H9 (cell line): ENCODE measurements at regions not wholly inside any gene's neighbourhood (a gene's known extent, or its start where the extent isn't known, plus 50 kb on each side); places are given as distances from the start of the nearest gene placed in this dataset.

Experiments
- DNase-seq: peaks from one replicate; pipeline ENCODE4 v3.0.0-alpha.2; 2017
- H2AFZ ChIP-seq: one replicate; pipeline ENCODE4 v1.6.1; 2013; ENCODE audit warnings: mild to moderate bottlenecking, low read length, control low read depth, moderate library complexity
- H2AK5ac ChIP-seq: 2 replicates; pipeline ENCODE4 v1.6.1; 2013; ENCODE audit warnings: low read length, control low read depth, mixed read lengths; ENCODE audit not compliant: insufficient read length
- H2BK120ac ChIP-seq: one replicate; pipeline ENCODE4 v1.6.1; 2013; ENCODE audit warnings: low read depth, mild to moderate bottlenecking, low read length, control low read depth, inconsistent platforms; ENCODE audit not compliant: poor library complexity, severe bottlenecking
- H2BK12ac ChIP-seq: 2 replicates; pipeline ENCODE4 v1.6.1; 2013; ENCODE audit warnings: low read length, control low read depth, mixed read lengths, low read depth; ENCODE audit not compliant: insufficient read length
- H2BK15ac ChIP-seq: 2 replicates; pipeline ENCODE4 v1.6.1; 2013; ENCODE audit warnings: low read depth, low read length, control low read depth
- H2BK20ac ChIP-seq: one replicate; pipeline ENCODE4 v1.6.1; 2013; ENCODE audit warnings: low read depth, mild to moderate bottlenecking, low read length, control low read depth, inconsistent platforms; ENCODE audit not compliant: poor library complexity, severe bottlenecking
- H2BK5ac ChIP-seq: 2 replicates; pipeline ENCODE4 v1.6.1; 2013; ENCODE audit warnings: low read length, control low read depth, mixed read lengths; ENCODE audit not compliant: insufficient read length
- H3K14ac ChIP-seq: 2 replicates; pipeline ENCODE4 v1.6.1; 2013; ENCODE audit warnings: low read length, control low read depth; ENCODE audit not compliant: insufficient read depth
- H3K18ac ChIP-seq: 2 replicates; pipeline ENCODE4 v1.6.1; 2013; ENCODE audit warnings: low read depth, mild to moderate bottlenecking, mixed read lengths, low read length, control low read depth; ENCODE audit not compliant: insufficient read length
- H3K23ac ChIP-seq: 2 replicates; pipeline ENCODE4 v1.6.1; 2013; ENCODE audit warnings: low read length, control low read depth, mixed read lengths, low read depth; ENCODE audit not compliant: insufficient read length
- H3K23me2 ChIP-seq: 2 replicates; pipeline ENCODE4 v1.6.1; 2013; ENCODE audit warnings: low read depth, mild to moderate bottlenecking, mixed read lengths, low read length, control low read depth; ENCODE audit not compliant: insufficient read length, poor library complexity, severe bottlenecking
- H3K27ac ChIP-seq: 2 replicates; pipeline ENCODE4 v1.5.1; 2013; ENCODE audit warnings: low read length, control low read depth, mixed read lengths, low read depth; ENCODE audit not compliant: insufficient read length
- H3K27me3 ChIP-seq: 2 replicates; pipeline ENCODE4 v1.6.1; 2013; ENCODE audit warnings: low read length, control low read depth, inconsistent platforms; ENCODE audit not compliant: insufficient read depth
- H3K4ac ChIP-seq: 2 replicates; pipeline ENCODE4 v1.6.1; 2013; ENCODE audit warnings: low read depth, mild to moderate bottlenecking, control low read depth, inconsistent platforms, low read length, moderate library complexity
- H3K4me1 ChIP-seq: 2 replicates; pipeline ENCODE4 v1.6.1; 2013; ENCODE audit warnings: low read length, control low read depth, inconsistent platforms; ENCODE audit not compliant: insufficient read depth
- H3K4me2 ChIP-seq: 2 replicates; pipeline ENCODE4 v1.6.1; 2013; ENCODE audit warnings: low read length, control low read depth, mixed read lengths; ENCODE audit not compliant: insufficient read length, insufficient read depth
- H3K56ac ChIP-seq: 2 replicates; pipeline ENCODE4 v1.6.1; 2013; ENCODE audit warnings: low read depth, mild to moderate bottlenecking, mixed read lengths, low read length, control low read depth; ENCODE audit not compliant: insufficient read length
- H3K79me1 ChIP-seq: 2 replicates; pipeline ENCODE4 v1.6.1; 2013; ENCODE audit warnings: low read depth, mild to moderate bottlenecking, moderate library complexity, low read length, control low read depth, inconsistent platforms; ENCODE audit not compliant: insufficient read depth, poor library complexity, severe bottlenecking
- H3K79me2 ChIP-seq: 2 replicates; pipeline ENCODE4 v1.6.1; 2013; ENCODE audit warnings: low read length, control low read depth, inconsistent platforms; ENCODE audit not compliant: insufficient read depth
- H3K9ac ChIP-seq: 2 replicates; pipeline ENCODE4 v1.6.1; 2013; ENCODE audit warnings: low read length, control low read depth, mixed read lengths; ENCODE audit not compliant: insufficient read length; ENCODE audit errors: extremely low read depth
- H3K9me3 ChIP-seq: one replicate; pipeline ENCODE4 v1.6.1; 2013; ENCODE audit warnings: low read depth, low read length, inconsistent platforms; ENCODE audit not compliant: control insufficient read depth
- H3T11ph ChIP-seq: one replicate; pipeline ENCODE4 v1.6.1; 2013; ENCODE audit warnings: mild to moderate bottlenecking, low read length, control low read depth, inconsistent platforms
- H4K20me1 ChIP-seq: one replicate; pipeline ENCODE4 v1.6.1; 2013; ENCODE audit not compliant: control insufficient read depth, insufficient read length, insufficient read depth
- H4K5ac ChIP-seq: 2 replicates; pipeline ENCODE4 v1.6.1; 2013; ENCODE audit warnings: low read depth, mild to moderate bottlenecking, mixed read lengths, low read length, control low read depth; ENCODE audit not compliant: insufficient read length
- H4K8ac ChIP-seq: replicated peaks from 2 replicates; pipeline ENCODE4 v1.6.1; 2013; ENCODE audit warnings: low read length, control low read depth, mixed read lengths, low read depth; ENCODE audit not compliant: insufficient read length
- H4K91ac ChIP-seq: 2 replicates; pipeline ENCODE4 v1.6.1; 2013; ENCODE audit warnings: low read depth, mild to moderate bottlenecking, moderate library complexity, mixed read lengths, low read length, control low read depth; ENCODE audit not compliant: insufficient read length
- H3K27ac Mint-ChIP-seq, 3 experiments: 2 replicates in 2 of 3; 3 replicates in 1 of 3; pipeline ENCODE4 v1.8.0; 2020 to 2021; ENCODE audit warnings: mixed read lengths in 3 of 3, mild to moderate bottlenecking in 1 of 3, moderate library complexity in 1 of 3
- H3K27me3 Mint-ChIP-seq: 2 replicates; pipeline ENCODE4 v1.8.0; 2021; ENCODE audit warnings: low read depth, mild to moderate bottlenecking, moderate library complexity, mixed read lengths
- H3K36me3 Mint-ChIP-seq, 3 experiments: 2 replicates in 2 of 3; 3 replicates in 1 of 3; pipeline ENCODE4 v1.8.0; 2020 to 2021; ENCODE audit warnings: low read depth in 3 of 3, mixed read lengths in 3 of 3; ENCODE audit not compliant: insufficient read depth in 1 of 3
- H3K4me1 Mint-ChIP-seq, 2 experiments: 2 replicates each; pipeline ENCODE4 v1.8.0; 2020; ENCODE audit warnings: mixed read lengths in 2 of 2
- H3K4me3 Mint-ChIP-seq, 2 experiments: 2 replicates in 1 of 2; 3 replicates in 1 of 2; pipeline ENCODE4 v1.8.0; 2020 to 2021; ENCODE audit warnings: mild to moderate bottlenecking in 2 of 2, mixed read lengths in 2 of 2, moderate library complexity in 1 of 2
- H3K9me3 Mint-ChIP-seq, 2 experiments: 2 replicates in 1 of 2; 3 replicates in 1 of 2; pipeline ENCODE4 v1.8.0; 2020; ENCODE audit warnings: mild to moderate bottlenecking in 2 of 2, mixed read lengths in 2 of 2, moderate library complexity in 1 of 2
- WGBS: extraction: QIAGEN DNeasy Blood & Tissue Kit; methylation state at CpG from one replicate; pipeline ENCODE4 v1.1.7; 2013; ENCODE audit warnings: missing lambda C conversion rate, low lambda C conversion rate, mixed read lengths; ENCODE audit not compliant: insufficient read length; ENCODE audit errors: extremely low coverage; 5-methylcytosine and 5-hydroxymethylcytosine counted together
- TF ChIP-seq, protein P1 (sequence below): fragments of 200-600 bp; sonication (generic); conservative IDR thresholded peaks from 3 replicates; pipeline ENCODE4 v1.8.0; 2021; ENCODE audit warnings: antibody characterized with exemption, mild to moderate bottlenecking

DNA sequence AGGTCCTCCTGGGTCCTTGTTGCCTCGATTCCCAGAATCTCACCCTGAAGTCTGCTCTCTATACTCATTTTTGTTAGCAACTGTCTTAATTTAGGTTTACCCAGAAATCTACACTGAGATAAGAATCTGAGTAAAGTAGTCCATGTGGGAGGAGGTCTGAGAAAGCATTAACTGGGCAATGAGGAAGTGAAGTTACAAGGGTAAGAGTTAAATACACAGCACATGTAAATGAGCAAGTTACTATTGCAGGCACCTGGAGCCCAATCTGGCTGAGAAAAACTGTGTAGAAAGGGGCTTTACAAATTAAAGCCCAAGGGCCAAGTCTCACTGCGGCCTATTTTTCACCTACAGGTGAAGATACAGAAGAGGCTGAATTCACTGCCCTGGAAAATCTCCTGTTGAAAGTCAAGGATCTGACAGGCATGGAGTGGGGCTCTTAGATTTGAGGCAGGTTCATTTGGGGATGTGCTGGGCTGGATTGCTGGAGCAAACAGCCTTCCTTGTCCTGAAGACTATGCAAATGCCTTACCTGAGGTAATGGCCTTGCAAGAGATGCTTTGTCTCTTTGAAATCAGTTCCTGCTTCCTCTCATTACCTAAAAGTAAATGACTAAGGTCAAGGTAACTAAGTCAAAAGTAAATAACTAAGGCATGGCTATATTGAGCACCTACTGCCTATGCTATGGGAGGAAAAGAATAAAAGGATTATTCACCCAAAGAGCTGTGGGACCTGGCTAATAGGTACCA, 84.4 kb upstream of the DYNAP start:
- TF ChIP-seq, protein P1, sequence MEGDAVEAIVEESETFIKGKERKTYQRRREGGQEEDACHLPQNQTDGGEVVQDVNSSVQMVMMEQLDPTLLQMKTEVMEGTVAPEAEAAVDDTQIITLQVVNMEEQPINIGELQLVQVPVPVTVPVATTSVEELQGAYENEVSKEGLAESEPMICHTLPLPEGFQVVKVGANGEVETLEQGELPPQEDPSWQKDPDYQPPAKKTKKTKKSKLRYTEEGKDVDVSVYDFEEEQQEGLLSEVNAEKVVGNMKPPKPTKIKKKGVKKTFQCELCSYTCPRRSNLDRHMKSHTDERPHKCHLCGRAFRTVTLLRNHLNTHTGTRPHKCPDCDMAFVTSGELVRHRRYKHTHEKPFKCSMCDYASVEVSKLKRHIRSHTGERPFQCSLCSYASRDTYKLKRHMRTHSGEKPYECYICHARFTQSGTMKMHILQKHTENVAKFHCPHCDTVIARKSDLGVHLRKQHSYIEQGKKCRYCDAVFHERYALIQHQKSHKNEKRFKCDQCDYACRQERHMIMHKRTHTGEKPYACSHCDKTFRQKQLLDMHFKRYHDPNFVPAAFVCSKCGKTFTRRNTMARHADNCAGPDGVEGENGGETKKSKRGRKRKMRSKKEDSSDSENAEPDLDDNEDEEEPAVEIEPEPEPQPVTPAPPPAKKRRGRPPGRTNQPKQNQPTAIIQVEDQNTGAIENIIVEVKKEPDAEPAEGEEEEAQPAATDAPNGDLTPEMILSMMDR = no peak
- Histone ChIP-seq H3K27ac (no peak overlapping the region), H2AFZ (no peak overlapping the region), H3K79me2 (no peaks in the 10 kb centered on the region), H2BK5ac (no peak overlapping the region), H4K20me1 (no peaks in the 10 kb centered on the region), H2AK5ac (no peak overlapping the region), H3K18ac (no peak overlapping the region), H4K8ac (no peak overlapping the region), H3K4me2 (no peak overlapping the region), H2BK20ac (no peak overlapping the region), H3T11ph (no peak overlapping the region), H3K23me2 (no peaks in the 10 kb centered on the region), H4K5ac (no peak overlapping the region), H3K27me3 (no peaks in the 10 kb centered on the region), H4K91ac (no peak overlapping the region), H3K9me3 (no peaks in the 10 kb centered on the region), H3K79me1 (no peaks in the 10 kb centered on the region), H3K4me1 (no peaks in the 10 kb centered on the region), H2BK120ac (no peak overlapping the region), H3K9ac (no peak overlapping the region), H2BK15ac (no peak overlapping the region), H3K23ac (no peak overlapping the region), H3K14ac (no peak overlapping the region), H3K56ac (no peak overlapping the region), H3K4ac (no peak overlapping the region), H2BK12ac (no peak overlapping the region)
- no CpG with 5 or more reads among the region's 2 CpGs for WGBS
- H3K27me3 Mint-ChIP-seq = no peaks in the 10 kb centered on the region
- no peak for DNase-seq
- peaks cover 0 to 7% (median 0%) of the 10 kb centered on the region in 3 experiments; a peak in 1 of 7 replicates for H3K36me3 Mint-ChIP-seq
- peaks cover 4 to 13% of the 10 kb centered on the region in 2 experiments; a peak in 3 of 4 replicates for H3K4me1 Mint-ChIP-seq
- H3K27ac Mint-ChIP-seq = peak overlapping the region in 1 of 3 experiments; percentile 50; a peak in 3 of 7 replicates
- no peak overlapping the region for H3K4me3 Mint-ChIP-seq
- H3K9me3 Mint-ChIP-seq = no peaks in the 10 kb centered on the region; a peak in 1 of 5 replicates
